CD4-positive, alpha-beta T cell treated with Interleukin-15 for 4 hours (primary cell): ENCODE measurements at regions not wholly inside any gene's neighbourhood (a gene's known extent, or its start where the extent isn't known, plus 50 kb on each side); places are given as distances from the start of the nearest gene placed in this dataset.

Source experiments
- DNase-seq: peaks from one replicate; pipeline ENCODE4 v3.0.0-alpha.2; 2020; ENCODE audit warnings: low spot score

DNA sequence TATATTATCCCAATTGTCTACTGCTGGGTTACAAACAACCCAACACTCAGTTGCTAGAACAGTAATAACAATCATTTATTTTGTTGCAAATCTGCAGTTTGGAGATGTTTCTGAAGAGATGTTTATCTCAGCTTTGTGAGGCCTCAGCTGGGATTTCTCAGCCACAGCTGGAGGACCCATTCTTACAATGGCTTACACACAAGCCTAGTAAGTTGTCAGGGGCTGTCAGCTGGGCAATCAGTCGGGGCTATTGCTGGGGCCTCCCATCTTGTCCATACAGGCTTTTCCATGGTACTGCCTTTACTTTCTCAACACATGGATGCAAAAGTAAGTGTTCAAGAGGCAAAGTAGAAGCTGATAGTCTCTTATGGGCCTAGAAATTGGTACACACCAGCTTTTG, 491.7 kb upstream of the NXPH2 start:
- no peak for DNase-seq

DNA sequence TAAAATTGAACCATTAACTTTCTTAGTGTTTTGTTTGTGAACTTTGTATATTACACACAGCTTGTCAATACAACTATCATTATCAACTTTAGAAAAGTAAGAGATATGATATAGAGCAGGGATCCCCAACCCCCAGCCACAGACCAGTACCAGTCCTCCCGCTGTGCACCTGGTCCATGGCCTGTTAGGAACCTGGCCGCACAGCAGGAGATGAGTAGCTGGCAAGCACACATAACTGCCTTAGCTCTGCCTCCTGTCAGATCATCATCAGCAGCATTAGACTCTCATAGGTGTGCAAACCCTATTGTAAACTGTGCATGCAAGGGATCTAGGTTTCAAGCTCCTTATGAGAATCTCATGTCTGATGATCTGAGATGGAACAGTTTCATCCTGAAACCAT, 491.0 kb upstream of the NXPH2 start:
- no peak for DNase-seq

GRCh38 chr2:139260052-139260430, 479.9 kb upstream of the NXPH2 start:
- no peak for DNase-seq

DNA sequence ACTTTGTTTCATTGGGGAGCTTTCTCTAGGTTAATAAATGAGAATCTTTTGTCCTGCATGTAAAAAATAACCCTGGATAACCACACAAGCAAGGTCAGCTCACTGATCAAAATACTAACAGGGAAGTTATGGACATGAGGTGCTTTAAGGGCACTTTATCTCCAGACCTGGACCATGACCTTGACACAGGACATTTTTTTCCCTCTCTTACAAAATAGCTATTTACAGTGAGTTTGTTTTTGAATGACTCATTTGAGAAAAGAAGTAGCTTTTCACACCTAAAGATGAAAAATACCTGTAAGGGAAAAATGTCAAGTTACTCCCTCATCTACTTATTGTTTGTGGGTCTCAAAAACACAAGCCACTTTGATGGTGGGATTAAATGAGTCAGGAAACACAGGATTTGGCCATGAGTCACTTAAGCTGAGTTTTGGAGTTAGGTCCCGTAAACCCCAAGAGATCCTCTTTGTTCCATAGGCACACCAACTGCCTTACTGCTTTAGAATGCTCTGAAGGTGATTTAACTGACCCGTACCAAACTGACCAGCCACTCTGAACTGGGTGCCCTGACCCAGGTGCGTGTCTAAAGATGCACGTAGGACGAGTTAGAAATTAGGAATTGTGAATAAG, 479.3 kb upstream of the NXPH2 start:
- DNase-seq, result no peak

GRCh38 chr2:139241286-139241685, 461.1 kb upstream of the NXPH2 start:
- DNase-seq, result no peak

DNA sequence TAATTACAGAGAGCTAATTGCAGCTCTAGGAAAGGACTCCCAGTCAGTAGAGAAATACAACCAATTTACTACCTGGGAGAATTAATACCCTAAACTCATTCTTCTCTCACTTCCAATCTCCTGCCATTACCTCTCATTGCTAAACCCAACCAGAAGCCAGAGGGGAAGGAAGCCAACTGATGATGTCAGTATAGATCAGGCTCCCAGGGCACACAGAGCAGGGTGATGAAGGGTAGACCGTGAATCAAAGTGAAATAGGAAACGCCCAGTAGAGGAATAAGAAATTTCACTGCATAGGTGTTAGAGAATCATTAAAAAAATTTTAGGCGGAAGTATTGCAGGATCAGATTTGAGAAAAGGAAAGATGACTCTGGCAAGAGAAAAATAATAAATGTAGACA, 456.8 kb upstream of the NXPH2 start:
- DNase-seq, result no peak

GRCh38 chr2:139230881-139231280, 450.7 kb upstream of the NXPH2 start:
- DNase-seq, result no peak

DNA sequence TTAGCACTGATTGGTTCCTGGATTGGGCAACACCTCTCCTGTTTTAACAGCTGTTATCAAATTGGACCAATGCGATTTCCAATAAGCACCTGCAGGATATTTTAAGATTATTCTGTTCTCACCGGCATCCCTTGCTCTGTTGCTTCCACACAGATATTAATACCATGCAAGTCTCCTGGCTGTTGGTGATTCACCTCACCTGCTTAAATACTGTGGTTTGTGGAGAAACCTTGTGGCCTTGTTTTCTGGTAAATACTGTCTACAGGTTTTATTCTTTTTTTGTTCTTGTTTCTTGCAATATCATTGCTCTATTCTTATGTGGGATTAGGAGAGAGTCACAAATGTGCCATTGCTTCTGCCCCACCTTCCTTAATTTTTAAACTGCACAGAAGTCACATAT, 448.1 kb upstream of the NXPH2 start:
- no peak for DNase-seq

GRCh38 chr2:139225961-139226360, 445.8 kb upstream of the NXPH2 start:
- no peak for DNase-seq

GRCh38 chr2:139218181-139218580, 438.0 kb upstream of the NXPH2 start:
- no peak for DNase-seq

- DNase-seq, result no peak
Observed at GRCh38 chr2:139217641-139218040, 437.5 kb upstream of the NXPH2 start.

DNA sequence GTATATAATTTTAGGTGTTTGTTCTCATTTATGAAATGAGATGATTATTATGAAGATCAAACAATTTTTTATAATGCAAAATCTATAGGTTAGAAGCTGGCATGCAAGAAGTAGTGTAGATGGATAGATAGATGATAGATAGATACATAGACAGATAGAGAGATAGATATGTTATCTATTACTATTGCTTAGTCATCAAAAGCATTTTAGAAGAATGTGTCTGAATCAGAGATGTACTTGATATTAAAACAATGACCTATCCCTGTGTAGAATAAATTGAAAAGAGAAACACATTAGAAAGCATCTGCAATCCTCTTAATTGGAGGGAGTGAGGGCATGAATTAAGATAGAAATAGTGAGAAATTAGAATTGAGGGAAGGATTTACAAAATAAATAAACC, 436.2 kb upstream of the NXPH2 start:
- DNase-seq, result no peak

DNA sequence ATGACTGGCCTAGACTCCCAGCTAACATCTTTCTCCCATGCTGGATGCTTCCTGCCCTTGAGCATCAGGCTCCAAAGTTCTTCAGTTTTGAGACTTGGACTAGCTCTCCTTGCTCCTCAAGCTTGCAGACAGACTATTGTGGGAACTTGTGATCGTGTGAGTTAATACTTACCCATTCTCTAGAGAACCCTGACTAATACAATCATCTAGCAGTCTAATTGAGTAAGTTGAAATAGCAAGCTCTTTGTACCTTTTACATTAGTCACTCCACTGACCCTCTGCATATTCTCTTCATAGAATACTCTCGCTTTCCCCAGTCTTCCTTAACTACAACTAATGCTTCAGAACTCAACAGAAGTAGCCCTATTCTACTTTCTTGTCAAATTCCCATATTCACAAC, 434.6 kb upstream of the NXPH2 start:
- no peak for DNase-seq

- no peak for DNase-seq
Observed at GRCh38 chr2:139209586-139209985, 429.4 kb upstream of the NXPH2 start.

GRCh38 chr2:139201516-139201915, 421.3 kb upstream of the NXPH2 start:
- DNase-seq, result no peak

DNA sequence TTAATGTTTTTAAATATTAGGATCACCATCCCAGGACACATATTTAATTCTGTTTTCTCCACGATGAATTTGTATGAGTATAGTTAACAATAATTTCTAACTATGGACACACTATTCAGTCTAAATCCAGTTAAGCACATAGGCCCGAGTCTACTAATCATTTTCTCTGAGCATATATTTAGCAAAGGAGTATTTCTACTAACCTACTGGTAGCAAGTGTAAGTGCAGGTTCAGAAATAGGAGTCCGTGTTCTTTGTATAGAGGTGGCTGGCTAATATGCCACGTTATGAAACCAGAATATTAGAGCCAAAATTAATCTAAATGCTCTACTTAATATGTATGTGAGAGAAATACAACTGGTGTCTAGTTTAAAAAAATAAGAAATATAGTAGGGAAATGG, 416.6 kb upstream of the NXPH2 start:
- no peak for DNase-seq

DNA sequence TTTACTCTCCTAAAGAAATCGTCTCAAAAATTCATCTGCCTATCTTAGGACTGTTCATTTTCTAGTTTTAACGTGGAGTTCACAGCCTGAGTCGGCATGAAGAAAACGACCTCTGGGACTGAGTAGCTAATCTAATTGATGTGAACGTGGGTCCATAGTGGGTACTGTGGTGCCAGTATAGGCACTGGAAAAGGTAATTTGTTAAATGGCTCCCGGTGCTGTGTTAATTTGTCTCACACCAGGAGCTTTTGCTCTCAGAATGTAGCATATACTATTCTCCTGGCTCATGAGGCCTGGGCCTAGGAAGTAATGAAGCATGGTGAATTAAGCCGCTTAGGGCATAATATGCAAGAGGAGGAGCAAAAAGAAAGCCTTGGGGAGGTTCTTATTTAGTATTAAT, 414.4 kb upstream of the NXPH2 start:
- no peak for DNase-seq

DNA sequence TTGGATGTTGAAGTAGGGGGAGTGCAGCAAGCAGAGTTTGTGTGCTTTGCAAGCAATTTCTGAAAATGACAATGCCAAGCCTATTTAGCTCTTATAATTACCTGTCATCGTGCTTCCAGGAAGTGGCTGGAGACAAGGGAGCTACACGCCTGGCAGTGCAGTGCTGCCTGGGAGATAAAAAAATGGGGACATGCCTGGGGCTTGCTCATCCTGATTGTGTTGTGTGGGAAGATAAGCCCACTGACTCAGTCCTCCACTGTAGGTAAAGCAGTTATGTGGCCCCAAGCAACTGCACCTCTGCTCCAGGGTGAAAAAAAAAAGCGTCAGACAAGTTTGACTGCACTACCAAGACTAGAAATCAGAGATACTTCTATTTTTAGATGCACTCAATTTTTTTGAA, 396.9 kb upstream of the NXPH2 start:
- no peak for DNase-seq

- DNase-seq, result no peak
Observed at GRCh38 chr2:139175510-139175909, 395.3 kb upstream of the NXPH2 start.

GRCh38 chr2:139170406-139170805, 390.2 kb upstream of the NXPH2 start:
- no peak for DNase-seq

GRCh38 chr2:139165601-139166000, 385.4 kb upstream of the NXPH2 start:
- no peak for DNase-seq

- no peak for DNase-seq
Observed at GRCh38 chr2:139165041-139165440, 384.9 kb upstream of the NXPH2 start.

DNA sequence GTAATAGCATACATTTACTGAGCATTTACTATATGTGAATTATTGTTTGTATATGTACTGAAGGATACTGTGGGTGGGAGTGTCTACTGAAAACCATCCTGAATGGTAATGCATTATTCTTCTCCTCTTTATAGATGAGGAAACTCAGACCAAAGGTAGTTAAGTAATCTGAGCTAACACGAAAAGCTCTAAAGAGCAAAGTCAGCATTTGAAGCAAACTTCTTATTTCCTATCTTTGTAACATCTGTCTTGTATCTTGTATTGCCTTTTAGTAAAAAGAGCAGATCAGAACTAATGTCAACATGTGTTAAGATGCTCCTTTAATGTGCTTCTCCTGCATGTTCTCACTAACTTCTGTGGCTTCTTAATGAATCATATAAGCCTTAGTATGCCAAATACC, 382.8 kb upstream of the NXPH2 start:
- no peak for DNase-seq

DNA sequence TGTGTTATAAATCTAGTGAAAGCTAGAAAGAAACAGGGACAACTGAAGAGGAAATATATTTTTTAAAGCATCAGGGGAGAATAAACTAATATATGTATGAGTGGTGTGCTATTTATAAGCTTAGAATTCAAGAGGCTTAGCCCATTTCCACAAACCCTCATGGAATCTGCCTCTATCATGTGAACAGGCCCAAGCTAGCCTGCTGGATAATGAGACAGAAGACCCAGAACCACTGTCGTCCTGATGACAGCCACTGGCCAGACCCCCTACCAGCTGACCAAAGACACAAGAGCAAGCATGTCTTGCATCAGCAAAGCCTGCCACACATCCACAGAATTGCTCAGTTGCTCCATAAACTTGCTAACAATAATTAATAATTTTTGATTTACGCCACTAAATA, 382.3 kb upstream of the NXPH2 start:
- no peak for DNase-seq

DNA sequence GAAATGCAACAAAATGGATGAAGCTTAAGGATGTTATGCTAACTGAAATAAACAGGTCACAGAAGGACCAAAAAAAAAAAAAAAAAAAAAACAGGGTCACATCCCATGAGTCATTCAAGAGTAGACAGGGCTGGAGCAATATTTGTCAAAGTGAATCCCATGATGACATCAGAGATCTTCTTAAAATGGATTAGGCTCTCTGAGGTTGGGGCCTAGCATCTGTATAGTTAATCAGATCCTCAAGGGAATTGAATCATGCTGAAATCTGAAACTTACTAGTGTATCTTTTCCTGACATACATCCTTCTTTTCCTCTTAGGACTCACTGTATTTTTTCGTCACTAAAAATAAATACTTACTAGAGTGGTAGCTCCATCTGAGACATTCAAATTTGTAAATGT, 380.6 kb upstream of the NXPH2 start:
- no peak for DNase-seq
